Bronchial epithelial cell (primary cell): ENCODE measurements at regions not wholly inside any gene's neighbourhood (a gene's known extent, or its start where the extent isn't known, plus 50 kb on each side); places are given as distances from the start of the nearest gene placed in this dataset.
A peak's percentile ranks its signal among the peaks of the same experiment; 100 is the strongest.

Source experiments
- DNase-seq: peaks from one replicate; pipeline ENCODE4 v3.0.0-alpha.2; 2010; ENCODE audit warnings: low read depth
- FAIRE-seq: peaks from 2 replicates; lab custom pipeline; 2011; peaks lifted over from hg19 to GRCh38; lab: Jason Lieb, UNC
- H3K27me3 ChIP-seq: 2 replicates; pipeline ENCODE4 v1.5.1; 2011; ENCODE audit warnings: low read length; ENCODE audit not compliant: control insufficient read depth, insufficient read depth
- H3K36me3 ChIP-seq: 2 replicates; pipeline ENCODE4 v1.5.1; 2011; ENCODE audit warnings: low read length; ENCODE audit not compliant: control insufficient read depth, insufficient read depth
- H3K4me3 ChIP-seq: 2 replicates; pipeline ENCODE4 v1.5.1; 2011; ENCODE audit warnings: mild to moderate bottlenecking, low read depth, low read length, control low read depth
- TF ChIP-seq, protein P1 (sequence below): IDR thresholded peaks from 2 replicates; pipeline ENCODE4 v1.5.1; 2011; ENCODE audit warnings: mild to moderate bottlenecking, moderate library complexity, low read length, control low read depth, inconsistent platforms; ENCODE audit not compliant: insufficient read depth, severe bottlenecking

DNA sequence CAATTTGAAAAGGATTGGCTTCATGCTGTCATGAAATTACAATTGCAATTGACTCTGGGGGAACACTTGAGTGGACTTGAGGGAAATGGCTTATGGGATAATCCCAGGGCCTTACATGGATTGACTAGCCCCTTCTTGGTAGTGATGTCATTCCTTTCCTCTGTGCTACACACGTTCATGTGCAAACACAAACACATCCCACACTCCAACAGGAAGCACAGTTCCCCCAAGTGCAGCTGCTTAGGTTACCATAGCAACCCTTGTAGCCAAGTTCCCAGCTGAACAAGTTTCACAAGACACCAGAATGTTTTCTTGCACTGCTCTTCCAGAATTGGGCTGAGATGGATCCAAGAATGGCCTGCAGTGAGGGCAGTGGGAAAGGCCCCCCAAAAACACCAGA, 217.0 kb downstream of the ZNF621 start:
- Histone ChIP-seq H3K4me3 (no peak overlapping the region), H3K36me3 (no peaks in the 10 kb centered on the region), H3K27me3 (no peaks in the 10 kb centered on the region)
- TF ChIP-seq, protein P1, sequence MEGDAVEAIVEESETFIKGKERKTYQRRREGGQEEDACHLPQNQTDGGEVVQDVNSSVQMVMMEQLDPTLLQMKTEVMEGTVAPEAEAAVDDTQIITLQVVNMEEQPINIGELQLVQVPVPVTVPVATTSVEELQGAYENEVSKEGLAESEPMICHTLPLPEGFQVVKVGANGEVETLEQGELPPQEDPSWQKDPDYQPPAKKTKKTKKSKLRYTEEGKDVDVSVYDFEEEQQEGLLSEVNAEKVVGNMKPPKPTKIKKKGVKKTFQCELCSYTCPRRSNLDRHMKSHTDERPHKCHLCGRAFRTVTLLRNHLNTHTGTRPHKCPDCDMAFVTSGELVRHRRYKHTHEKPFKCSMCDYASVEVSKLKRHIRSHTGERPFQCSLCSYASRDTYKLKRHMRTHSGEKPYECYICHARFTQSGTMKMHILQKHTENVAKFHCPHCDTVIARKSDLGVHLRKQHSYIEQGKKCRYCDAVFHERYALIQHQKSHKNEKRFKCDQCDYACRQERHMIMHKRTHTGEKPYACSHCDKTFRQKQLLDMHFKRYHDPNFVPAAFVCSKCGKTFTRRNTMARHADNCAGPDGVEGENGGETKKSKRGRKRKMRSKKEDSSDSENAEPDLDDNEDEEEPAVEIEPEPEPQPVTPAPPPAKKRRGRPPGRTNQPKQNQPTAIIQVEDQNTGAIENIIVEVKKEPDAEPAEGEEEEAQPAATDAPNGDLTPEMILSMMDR: no peak
- DNase-seq (peak; percentile 17), FAIRE-seq (peak; percentile 76)

DNA sequence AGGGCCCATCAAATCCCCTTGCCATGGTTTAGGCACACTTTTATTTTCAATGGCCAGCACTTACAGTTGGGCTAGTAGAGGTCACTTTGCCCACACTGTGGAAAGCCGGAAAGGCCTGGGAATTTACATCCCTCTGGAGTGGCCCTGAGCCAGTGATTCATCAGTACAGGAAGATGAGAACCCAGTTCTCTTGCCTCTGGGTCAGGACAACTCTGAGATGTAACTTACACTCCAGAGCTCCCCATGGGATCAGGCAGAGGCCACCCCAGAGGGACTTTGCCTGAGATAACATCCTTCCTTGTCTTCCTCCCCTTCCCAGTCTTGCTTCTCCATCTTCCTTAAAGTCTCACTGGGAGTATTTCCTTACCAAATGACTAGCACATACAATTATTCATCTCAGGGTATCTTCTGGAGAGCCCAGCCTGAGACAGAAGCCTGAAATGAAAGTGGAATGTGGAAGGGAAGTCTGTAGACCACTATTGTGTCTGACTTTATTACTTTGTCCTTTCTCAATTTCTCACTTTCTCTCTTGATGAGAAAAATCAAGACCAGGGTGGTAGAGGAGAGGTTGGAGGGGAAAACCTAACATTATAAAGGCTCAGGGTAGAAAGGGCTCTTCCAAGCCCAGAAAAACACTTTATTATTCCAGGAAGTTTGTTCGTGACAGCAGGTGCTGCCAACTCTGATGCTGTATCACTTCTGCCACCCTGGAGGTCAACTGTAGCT, 220.8 kb downstream of the ZNF621 start:
- no peaks in the 10 kb centered on the region for H3K27me3 ChIP-seq
- TF ChIP-seq, protein P1: no peak
- DNase-seq (no peak), FAIRE-seq (peak; percentile 82)
- H3K4me3 ChIP-seq: no peak overlapping the region
- no peaks in the 10 kb centered on the region for H3K36me3 ChIP-seq

GRCh38 chr3:40751666-40752065, 226.9 kb downstream of the ZNF621 start:
- TF ChIP-seq, protein P1: no peak
- H3K36me3 ChIP-seq: no peaks in the 10 kb centered on the region
- no peak overlapping the region for H3K4me3 ChIP-seq
- FAIRE-seq: no peak
- H3K27me3 ChIP-seq: no peaks in the 10 kb centered on the region
- DNase-seq: no peak

GRCh38 chr3:40752492-40752891, 227.7 kb downstream of the ZNF621 start:
- H3K36me3 ChIP-seq: no peaks in the 10 kb centered on the region
- no peak overlapping the region for H3K4me3 ChIP-seq
- TF ChIP-seq, protein P1: no peak
- DNase-seq (no peak), FAIRE-seq (no peak)
- H3K27me3 ChIP-seq: no peaks in the 10 kb centered on the region

GRCh38 chr3:40753291-40753770, 228.6 kb downstream of the ZNF621 start:
- Histone ChIP-seq H3K4me3 (no peak overlapping the region), H3K27me3 (no peaks in the 10 kb centered on the region), H3K36me3 (no peaks in the 10 kb centered on the region)
- FAIRE-seq (peak; percentile 36), DNase-seq (no peak)
- TF ChIP-seq, protein P1: no peak
